SK-MEL-5 (cell line): ENCODE measurements at regions not wholly inside any gene's neighbourhood (a gene's known extent, or its start where the extent isn't known, plus 50 kb on each side); places are given as distances from the start of the nearest gene placed in this dataset.
"Not testable (repeated sequence)": the region's sequence is repeated elsewhere in the genome, so short reads cannot be mapped to it uniquely, and the experiment has no call there.

ENCODE experiments used
- DNase-seq: peaks from one replicate; pipeline ENCODE4 v3.0.0-alpha.2; 2016; ENCODE audit warnings: low read depth, low spot score
- in situ Hi-C: cut with HindIII; loops from 2 replicates; pipeline ENCODE4 v1.10.0; 2016; ENCODE audit warnings: low sequenced_read_pairs, high pct_unique_total_duplicates, low pct_unique_long_range_greater_than_20kb

DNA sequence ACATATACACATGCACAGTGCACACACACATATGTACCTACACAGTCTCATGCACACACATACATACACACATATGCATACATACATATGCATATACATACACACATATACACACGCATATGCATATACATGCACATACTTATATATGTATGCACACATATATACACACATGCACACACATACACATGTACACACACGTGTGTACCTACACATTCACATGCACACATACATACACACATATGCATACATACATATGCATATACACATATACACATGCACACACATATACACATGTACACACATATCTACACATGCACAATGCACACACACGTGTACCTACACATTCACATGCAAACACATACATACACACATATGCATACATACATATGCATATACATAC lies 100.3 kb upstream of the TWIST2 start:
- DNase-seq, result no peak
- in situ Hi-C loops, result no loop called here

DNA sequence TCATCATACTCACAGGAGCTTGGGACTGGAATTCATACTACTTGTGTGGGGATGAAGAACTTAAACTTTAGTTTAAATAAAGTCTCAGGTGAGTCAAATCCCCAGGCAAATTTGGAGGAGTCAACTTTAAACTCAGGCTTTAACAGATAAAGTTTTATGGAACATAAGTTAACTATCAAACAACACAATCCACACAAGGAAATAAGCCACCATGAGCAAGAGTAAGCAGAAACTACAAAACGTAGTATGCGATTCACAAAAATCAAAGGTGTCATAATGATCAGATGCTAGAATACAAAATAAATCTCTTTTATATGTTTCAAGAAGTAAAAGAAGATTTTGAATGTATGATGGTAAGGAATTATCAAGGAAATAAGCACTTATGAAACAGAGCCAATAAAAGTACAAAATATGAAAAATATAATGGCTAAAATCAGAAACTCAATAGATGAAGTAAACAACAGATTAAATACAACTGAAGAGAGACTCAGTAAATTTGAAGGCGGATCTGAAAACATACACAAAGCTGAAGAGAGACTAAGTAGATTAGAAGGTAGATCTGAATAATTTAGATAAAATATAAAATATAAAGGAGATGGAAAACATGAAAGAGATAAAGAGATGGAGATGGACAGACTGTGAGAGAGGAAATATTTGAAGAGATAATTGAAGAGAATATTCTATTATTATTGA lies 97.5 kb upstream of the TWIST2 start:
- in situ Hi-C loops, result no loop called here
- no peak for DNase-seq

DNA sequence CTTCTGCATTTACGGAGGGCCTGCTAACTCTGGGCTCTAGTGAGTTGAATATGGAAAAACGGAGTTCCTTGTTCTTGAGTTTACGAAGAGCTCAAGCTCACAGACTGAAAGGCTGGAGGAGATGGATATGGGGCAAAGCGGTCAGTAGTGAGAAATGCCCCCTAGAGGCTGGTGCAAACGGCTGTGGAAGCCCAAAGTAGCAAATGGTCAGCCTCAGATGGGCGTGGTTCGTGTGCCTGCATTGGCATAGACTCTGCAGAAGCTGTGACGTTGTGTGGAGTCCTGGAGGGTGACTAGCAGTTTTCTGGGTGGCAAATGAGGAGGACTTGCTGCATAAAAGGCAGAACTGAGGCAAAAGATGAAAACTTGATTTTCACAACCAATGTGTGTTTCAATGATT lies 93.6 kb upstream of the TWIST2 start:
- peak; percentile 62 for DNase-seq
- in situ Hi-C loops, result no loop called here

DNA sequence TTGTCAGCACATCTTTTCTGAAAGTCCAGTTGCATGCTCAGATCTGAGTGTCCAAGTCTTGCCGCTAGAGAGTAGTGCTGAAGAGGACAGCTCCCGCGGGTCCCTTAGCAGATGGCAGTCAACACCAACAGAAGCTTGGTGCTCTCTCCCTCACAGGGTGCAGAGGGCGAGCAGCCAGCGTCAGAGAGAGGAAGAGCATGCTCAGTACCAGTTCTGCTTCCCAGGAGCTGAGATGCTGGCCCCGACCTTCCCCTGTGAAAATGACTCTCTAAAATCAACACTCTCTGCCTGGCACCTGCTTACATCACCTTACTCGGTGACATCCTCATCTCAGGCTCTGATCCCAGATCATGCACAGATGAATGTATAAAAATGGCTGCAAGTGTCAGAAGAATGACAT lies 86.0 kb upstream of the TWIST2 start:
- in situ Hi-C loops, result no loop called here
- no peak for DNase-seq

DNA sequence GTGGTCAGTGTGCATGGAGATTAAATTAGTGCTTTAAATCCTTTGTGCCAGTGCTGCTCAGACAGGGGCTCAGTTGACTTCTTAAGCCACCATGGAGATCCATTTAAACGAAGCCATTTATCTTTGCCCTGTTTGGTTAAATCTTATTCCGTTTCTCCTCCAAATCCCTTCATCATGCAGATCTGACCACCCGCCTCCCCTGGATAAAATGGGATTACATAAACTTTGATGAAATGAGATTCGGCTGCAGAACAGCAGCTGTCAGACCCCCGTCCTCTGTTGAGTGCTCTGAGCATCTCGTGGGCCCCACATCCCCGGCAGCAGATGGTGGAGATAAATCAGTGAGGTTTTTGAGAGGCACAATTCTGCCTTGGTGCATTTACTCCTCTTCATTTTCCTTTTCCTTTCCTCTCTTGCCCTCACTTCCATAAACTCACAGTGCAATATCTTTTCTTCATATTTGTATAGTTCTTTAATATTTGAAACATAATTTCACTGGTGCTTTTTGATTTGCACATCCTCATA lies 84.4 kb upstream of the TWIST2 start:
- in situ Hi-C loops, result no loop called here
- no peak for DNase-seq

DNA sequence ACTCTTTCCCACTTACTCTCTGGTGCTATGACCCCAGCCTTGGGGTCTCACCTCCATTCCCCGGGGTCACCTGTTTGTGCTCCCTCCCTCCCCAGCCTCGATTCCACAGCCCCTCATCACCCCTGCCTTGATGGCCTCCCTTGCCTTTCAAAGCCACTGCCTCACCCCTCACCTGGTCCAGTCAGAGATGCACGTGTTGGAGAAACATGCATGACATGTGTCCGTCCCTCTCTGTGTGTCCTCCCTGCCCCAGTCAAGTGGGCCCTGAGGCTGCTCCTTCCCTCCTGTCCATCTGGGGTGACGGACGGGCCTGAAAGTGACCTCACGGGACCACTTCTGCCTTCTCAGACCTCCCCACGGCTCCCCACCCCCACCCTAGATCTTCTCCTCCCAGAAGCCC lies 82.3 kb upstream of the TWIST2 start:
- in situ Hi-C loops, result no loop called here
- no peak for DNase-seq

DNA sequence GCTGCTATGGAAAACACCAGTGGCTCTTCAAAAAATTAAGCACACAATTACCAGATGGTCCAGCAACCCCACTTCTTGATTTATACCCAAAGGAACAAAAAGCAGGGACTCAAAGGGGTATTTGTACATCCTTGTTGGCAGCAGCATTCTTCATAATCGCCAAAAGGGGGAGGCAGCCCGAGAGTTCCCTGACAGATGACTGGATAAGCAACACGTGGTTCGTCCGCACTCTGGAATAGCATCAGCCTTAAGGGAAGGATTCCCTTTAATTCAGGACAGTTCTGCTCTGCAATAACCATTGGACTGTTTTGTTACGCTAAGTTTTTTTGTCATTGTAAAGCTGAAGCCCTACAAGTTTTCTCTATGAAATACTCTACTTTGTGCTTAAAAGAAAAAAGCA lies 76.7 kb upstream of the TWIST2 start:
- in situ Hi-C loops, result no loop called here
- DNase-seq, result peak; percentile 70

DNA sequence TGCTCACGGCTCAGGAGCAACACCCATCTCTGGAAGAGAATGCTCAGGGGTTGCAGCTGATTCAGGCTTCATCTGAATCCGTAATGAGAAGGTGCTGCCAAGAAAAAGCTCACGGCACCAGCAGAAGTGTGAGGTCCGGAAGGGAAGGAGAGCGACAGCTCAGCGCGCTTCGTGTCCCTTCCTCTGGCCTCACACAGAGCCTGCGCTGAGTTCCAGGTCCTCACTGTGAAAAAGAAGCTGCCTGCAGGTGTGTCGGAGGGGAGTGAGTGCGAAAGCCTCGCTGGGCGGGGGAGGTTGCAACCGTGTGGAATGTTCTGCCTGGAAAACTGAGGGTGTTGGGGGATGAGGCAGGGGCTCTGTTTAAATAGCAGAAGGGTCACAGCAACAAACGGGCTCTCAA lies 76.2 kb upstream of the TWIST2 start:
- DNase-seq, result no peak
- in situ Hi-C loops, result no loop called here

DNA sequence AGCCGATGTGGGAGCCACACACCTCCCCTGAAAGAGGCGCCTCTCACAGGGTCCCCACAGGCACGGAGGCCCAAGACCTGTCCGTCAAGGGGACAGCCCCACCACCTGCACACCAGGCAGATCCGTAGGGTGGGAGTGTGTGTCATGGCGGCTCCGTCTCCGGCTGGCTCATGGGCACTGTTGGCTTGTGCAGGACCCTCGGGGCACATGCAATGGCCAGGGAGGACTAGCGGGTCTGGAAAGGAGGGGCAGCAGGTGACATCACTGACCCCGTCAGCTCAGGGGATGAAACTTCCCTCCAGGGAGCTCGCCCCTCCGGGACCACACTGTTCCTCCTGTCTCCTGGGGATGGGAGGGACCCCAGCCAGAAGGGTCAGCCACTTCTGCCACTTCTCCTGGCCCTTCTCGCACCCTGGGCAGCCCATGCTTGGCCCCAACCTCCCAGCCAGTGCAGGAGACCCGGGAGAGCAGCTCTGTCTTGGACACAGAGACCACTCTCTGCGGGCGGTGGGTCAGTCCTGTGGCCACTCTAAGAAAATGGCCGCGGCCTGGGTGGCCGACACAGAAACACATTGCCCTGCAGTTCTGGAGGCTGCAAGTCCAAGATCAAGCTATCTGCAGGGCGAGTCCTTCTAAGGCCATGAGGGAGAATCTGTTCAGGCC lies 75.1 kb upstream of the TWIST2 start:
- in situ Hi-C loops, result no loop called here
- no peak for DNase-seq

DNA sequence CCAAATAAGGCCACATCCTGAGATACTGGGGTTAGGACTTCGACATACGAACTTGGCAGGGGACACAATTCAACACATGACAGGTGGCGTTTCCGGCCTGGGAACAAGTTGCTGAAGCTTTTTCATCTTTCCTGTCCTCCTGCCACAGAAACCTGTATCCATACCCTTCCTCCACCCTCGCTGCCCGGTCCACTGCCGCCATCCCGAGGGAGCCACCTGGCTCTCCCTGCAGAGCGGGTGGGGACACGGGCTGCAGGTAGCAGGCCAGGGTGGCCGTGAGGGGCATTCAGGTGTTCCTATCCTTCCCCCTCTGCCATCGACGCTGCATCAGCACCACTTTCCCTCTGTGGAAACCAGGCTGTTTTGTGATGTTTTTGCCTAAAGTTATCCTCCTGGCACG lies 74.4 kb upstream of the TWIST2 start:
- in situ Hi-C loops, result no loop called here
- DNase-seq, result no peak

DNA sequence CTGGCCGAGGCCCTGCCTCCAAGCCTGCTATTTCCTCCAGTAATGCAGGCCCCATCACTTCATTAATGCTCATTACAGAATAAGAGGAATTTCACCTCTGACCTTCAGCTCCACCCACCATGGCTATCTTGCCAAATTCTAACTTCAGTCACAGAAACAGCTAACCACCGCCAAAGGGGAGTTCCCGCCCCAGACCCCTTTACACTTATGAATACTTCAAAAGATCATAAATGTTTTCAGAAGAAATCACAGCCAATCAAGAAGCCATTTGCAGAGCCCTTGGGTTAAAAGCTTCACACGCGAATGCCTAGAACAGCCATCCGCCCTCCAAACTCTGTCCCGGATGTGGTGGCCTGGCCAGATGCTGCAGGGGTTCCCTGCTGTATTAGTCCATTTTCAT lies 73.8 kb upstream of the TWIST2 start:
- in situ Hi-C loops, result no loop called here

DNA sequence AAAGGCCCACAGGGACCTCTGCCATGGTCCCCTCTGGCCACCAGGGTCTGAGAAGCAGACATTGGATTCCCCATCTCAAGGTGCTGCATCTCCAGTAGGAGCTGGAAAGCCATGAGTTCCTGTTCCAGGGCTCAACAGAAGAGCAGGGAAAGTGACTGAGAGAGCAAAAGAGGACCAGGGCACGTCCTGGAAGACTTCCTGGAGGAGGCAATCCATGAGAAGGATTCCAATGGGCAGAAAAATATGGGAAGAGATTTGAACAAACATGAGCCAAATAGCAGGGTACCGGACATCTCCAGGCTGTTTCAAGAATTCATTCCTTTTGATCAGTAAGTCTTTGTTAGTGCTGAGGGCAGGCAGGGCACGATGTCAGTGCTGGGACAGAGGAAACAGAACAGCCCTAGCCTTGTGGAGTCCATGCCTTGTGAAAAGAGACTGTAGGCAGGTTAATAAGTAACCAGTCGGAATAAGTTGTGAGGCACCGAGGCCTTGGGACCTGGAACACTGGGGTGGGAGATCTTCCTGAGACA lies 72.8 kb upstream of the TWIST2 start:
- in situ Hi-C loops, result no loop called here
- DNase-seq, result no peak

More for the DNA sequence above, 73.8 kb upstream of the TWIST2 start:
- no peak for DNase-seq

DNA sequence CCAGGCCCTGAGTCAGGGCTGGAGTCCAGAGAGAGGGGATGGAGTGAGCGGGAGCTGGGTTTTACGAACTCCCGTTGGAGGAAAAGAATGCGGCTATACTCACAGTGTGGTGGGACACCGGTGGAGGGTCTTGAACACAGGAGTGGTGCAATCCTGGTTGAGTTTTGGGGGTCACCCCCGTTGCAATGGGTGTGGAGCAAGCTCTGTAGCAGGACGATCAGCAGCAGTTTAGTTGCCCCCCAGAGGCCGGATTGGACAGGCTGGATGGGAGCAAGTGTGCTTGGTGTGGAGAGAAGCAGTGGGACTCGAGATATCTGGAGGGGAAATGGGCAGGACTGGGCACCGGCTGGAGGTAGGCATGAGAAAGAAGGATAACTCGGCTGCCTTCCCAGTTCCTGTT lies 72.3 kb upstream of the TWIST2 start:
- in situ Hi-C loops, result no loop called here
- DNase-seq, result no peak

DNA sequence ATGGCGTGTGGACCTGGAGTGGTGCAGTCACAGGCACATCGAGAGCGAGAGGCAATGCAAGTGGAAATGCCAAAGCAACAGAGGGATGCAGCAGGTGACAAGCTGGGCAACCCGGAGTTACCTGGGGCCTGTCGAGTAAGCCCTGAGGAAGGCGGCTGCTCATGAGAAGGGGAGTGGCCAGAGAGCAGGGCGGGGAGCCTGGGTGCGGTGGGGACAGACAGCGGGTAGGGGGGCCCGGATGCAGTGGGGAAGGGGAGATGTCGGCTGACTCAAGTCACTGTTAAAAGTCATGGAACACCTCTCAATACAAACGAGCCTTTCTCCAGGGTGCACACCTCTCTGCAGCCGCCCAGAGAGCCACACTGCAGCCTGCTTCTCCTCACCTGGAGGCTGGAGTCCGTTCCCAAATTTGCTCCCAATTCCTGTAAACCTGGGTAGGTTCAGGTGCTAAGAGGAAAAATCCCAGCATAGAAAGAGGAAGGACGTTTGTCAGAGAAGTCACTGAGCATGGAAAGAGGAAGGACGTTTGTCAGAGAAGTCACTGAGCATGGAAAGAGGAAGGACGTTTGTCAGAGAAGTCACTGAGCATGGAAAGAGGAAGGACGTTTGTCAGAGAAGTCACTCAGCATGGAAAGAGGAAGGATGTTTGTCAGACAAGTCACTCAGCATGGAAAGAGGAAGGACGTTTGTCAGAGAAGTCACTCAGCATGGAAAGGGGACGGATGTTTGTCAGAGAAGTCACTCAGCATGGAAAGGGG lies 71.7 kb upstream of the TWIST2 start:
- in situ Hi-C loops, result no loop called here
- DNase-seq, result no peak

DNA sequence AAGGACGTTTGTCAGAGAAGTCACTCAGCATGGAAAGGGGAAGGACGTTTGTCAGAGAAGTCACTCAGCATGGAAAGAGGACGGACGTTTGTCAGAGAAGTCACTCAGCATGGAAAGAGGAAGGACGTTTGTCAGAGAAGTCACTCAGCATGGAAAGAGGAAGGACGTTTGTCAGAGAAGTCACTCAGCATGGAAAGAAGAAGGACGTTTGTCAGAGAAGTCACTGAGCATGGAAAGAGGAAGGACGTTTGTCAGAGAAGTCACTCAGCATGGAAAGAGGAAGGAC lies 71.2 kb upstream of the TWIST2 start:
- in situ Hi-C loops, DNase-seq: not testable (repeated sequence)

DNA sequence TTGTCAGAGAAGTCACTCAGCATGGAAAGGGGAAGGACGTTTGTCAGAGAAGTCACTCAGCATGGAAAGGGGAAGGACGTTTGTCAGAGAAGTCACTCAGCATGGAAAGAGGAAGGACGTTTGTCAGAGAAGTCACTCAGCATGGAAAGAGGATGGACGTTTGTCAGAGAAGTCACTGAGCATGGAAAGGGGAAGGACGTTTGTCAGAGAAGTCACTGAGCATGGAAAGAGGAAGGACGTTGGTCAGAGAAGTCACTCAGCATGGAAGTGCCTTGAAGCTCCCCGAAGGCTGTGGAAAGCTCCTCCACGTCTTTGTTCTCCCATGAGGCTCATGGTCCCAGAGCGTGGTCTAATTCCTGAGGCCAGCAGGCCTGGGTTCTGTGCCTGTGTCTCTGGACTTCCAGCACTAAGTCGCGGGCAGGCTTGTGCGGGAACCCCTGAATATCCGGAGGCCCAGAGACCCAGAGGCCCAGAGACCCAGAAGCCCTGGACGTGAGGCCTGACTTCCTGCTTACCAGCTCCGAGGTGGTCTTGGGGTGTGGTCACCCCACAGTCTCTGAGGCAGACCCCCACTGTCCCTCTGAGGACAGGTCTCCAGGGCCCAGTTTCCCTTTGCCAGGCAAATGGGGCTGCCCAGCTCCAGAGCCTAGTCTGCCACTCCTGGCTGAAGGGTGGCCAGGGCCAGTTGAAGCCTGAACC lies 70.4 kb upstream of the TWIST2 start:
- no peak for DNase-seq
- in situ Hi-C loops, result no loop called here

DNA sequence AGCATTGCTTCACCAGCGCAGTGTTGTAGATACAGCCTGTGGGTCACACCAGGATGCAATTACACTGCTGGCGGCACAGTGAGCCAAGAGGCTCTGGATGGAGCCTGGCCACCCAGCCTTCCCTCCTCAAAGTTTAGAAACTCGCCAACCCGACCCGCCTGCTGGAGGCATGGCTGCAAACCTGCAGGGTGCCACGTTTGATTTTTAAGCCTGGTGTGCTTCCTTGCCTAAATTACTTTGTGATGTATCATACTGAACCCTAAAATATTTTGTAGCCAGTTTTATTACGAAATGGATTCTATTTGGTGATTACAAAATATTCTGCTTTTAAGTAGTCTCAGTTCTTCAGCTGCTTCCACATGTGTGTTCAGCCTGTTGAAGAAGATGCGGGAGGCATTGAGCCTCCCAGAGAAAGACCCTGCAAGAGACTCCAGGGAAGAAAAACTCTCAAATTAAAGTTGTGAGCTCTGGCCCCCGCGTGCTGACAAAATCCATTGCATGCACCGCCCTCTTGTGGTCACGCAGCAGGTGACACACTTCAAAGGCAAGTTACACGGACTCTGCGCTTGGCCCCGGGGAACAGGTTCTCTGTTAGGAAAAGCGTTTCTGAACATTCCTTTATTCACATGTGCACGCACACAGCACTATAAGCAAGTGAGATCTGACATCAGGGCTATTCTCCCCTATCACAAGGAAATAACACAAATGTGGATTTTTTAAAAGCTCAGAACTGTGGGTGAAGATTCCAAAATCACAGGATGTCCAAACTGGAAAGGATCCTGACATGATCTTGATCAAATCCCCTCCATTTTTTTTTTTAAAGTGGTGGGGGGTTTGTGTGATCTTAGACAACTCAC lies 63.0 kb upstream of the TWIST2 start:
- DNase-seq, result peak; percentile 68
- in situ Hi-C loops, result no loop called here
